Subcutaneous abdominal adipose tissue (tissue), 5 donors: ENCODE measurements at regions not wholly inside any gene's neighbourhood (a gene's known extent, or its start where the extent isn't known, plus 50 kb on each side); places are given as distances from the start of the nearest gene placed in this dataset.

Experiments
- H3K27ac ChIP-seq: one replicate; pipeline ENCODE4 v1.7.0; 2013; ENCODE audit warnings: low read depth, mild to moderate bottlenecking, inconsistent platforms, low read length, moderate library complexity
- H3K27me3 ChIP-seq, 5 donors: one replicate each; pipeline ENCODE4 v1.7.0; 2013; ENCODE audit warnings: low read length in 5 of 5, inconsistent platforms in 1 of 5; ENCODE audit not compliant: control insufficient read depth in 5 of 5, insufficient read depth in 4 of 5
- H3K36me3 ChIP-seq, 5 donors: one replicate each; pipeline ENCODE4 v1.7.0; 2013; ENCODE audit warnings: low read length in 5 of 5; ENCODE audit not compliant: control insufficient read depth in 5 of 5, insufficient read depth in 5 of 5
- H3K4me1 ChIP-seq, 5 donors: one replicate each; pipeline ENCODE4 v1.7.0; 2013; ENCODE audit warnings: low read length in 5 of 5, mild to moderate bottlenecking in 3 of 5, moderate library complexity in 1 of 5; ENCODE audit not compliant: control insufficient read depth in 5 of 5, insufficient read depth in 5 of 5
- H3K4me3 ChIP-seq, 5 donors: one replicate each; pipeline ENCODE4 v1.7.0; 2013; ENCODE audit warnings: low read length in 5 of 5, low read depth in 1 of 5
- H3K9ac ChIP-seq, 5 donors: one replicate each; pipeline ENCODE4 v1.7.0; 2013; ENCODE audit warnings: low read length in 5 of 5, mild to moderate bottlenecking in 4 of 5, moderate library complexity in 3 of 5
- H3K9me3 ChIP-seq, 5 donors: one replicate each; pipeline ENCODE4 v1.7.0; 2013; ENCODE audit warnings: low read length in 5 of 5; ENCODE audit not compliant: control insufficient read depth in 5 of 5
- donor health status: healthy.
- donor health status: healthy.
- donor health status: healthy.
- donor health status: healthy.
- donor health status: healthy.

GRCh38 chr6:44530910-44531234 is 143.4 kb downstream of the CDC5L start:
- peaks cover 0 to 14% (median 9%) of the 10 kb centered on the region in 5 donors for H3K27me3 ChIP-seq
- no peak overlapping the region for H3K27ac ChIP-seq
- H3K4me1 ChIP-seq: no peaks in the 10 kb centered on the region
- H3K4me3 ChIP-seq: no peak overlapping the region
- no peak overlapping the region for H3K9ac ChIP-seq
- H3K36me3 ChIP-seq: no peaks in the 10 kb centered on the region
- H3K9me3 ChIP-seq: no peaks in the 10 kb centered on the region

GRCh38 chr6:44531442-44532015 is 144.0 kb downstream of the CDC5L start:
- H3K27ac ChIP-seq: no peak overlapping the region

GRCh38 chr6:44533421-44533820 is 145.9 kb downstream of the CDC5L start:
- Histone ChIP-seq H3K4me1 (no peaks in the 10 kb centered on the region), H3K4me3 (no peak overlapping the region), H3K9me3 (no peaks in the 10 kb centered on the region), H3K27me3 (peaks cover 0 to 10% (median 6%) of the 10 kb centered on the region in 5 donors), H3K27ac (no peak overlapping the region), H3K36me3 (no peaks in the 10 kb centered on the region), H3K9ac (no peak overlapping the region)

More at GRCh38 chr6:44531442-44532015, 144.0 kb downstream of the CDC5L start:
- Histone ChIP-seq H3K36me3 (no peaks in the 10 kb centered on the region), H3K4me3 (no peak overlapping the region), H3K9ac (no peak overlapping the region), H3K9me3 (no peaks in the 10 kb centered on the region), H3K27me3 (peaks cover 0 to 14% (median 7%) of the 10 kb centered on the region in 5 donors), H3K4me1 (no peaks in the 10 kb centered on the region)

GRCh38 chr6:44534291-44534690 is 146.8 kb downstream of the CDC5L start:
- Histone ChIP-seq H3K9me3 (no peaks in the 10 kb centered on the region), H3K36me3 (no peaks in the 10 kb centered on the region), H3K27me3 (peaks cover 0 to 4% (median 0%) of the 10 kb centered on the region in 5 donors), H3K27ac (no peak overlapping the region), H3K4me3 (no peak overlapping the region), H3K9ac (no peak overlapping the region), H3K4me1 (no peaks in the 10 kb centered on the region)

GRCh38 chr6:44535446-44535845 is 147.9 kb downstream of the CDC5L start:
- no peak overlapping the region for H3K4me3 ChIP-seq
- H3K4me1 ChIP-seq: no peaks in the 10 kb centered on the region
- no peaks in the 10 kb centered on the region for H3K36me3 ChIP-seq
- no peak overlapping the region for H3K9ac ChIP-seq
- peaks cover 0 to 3% (median 0%) of the 10 kb centered on the region in 5 donors for H3K27me3 ChIP-seq
- no peaks in the 10 kb centered on the region for H3K9me3 ChIP-seq
- H3K27ac ChIP-seq: no peak overlapping the region

GRCh38 chr6:44535967-44536366 is 148.5 kb downstream of the CDC5L start:
- H3K9me3 ChIP-seq: no peaks in the 10 kb centered on the region
- H3K36me3 ChIP-seq: no peaks in the 10 kb centered on the region
- H3K27ac ChIP-seq: no peak overlapping the region
- no peak overlapping the region for H3K9ac ChIP-seq
- H3K4me1 ChIP-seq: no peaks in the 10 kb centered on the region
- no peaks in the 10 kb centered on the region for H3K27me3 ChIP-seq
- H3K4me3 ChIP-seq: no peak overlapping the region

GRCh38 chr6:44537306-44538049 is 150.0 kb downstream of the CDC5L start:
- Histone ChIP-seq H3K9ac (no peak overlapping the region), H3K27me3 (no peaks in the 10 kb centered on the region), H3K27ac (no peak overlapping the region), H3K4me1 (peaks cover 0 to 8% (median 4%) of the 10 kb centered on the region in 5 donors), H3K9me3 (no peaks in the 10 kb centered on the region), H3K36me3 (no peaks in the 10 kb centered on the region), H3K4me3 (no peak overlapping the region)

- Histone ChIP-seq H3K4me1 (peaks cover 0 to 15% (median 11%) of the 10 kb centered on the region in 5 donors), H3K27ac (no peak overlapping the region), H3K4me3 (no peak overlapping the region), H3K27me3 (no peaks in the 10 kb centered on the region), H3K9ac (no peak overlapping the region), H3K36me3 (no peaks in the 10 kb centered on the region), H3K9me3 (no peaks in the 10 kb centered on the region)
These were observed 150.8 kb downstream of the CDC5L start for GRCh38 chr6:44538131-44538806.

- Histone ChIP-seq H3K9me3 (no peaks in the 10 kb centered on the region), H3K27ac (no peak overlapping the region)
These were observed 151.3 kb downstream of the CDC5L start for GRCh38 chr6:44538807-44539201.

GRCh38 chr6:44539701-44540355 is 152.3 kb downstream of the CDC5L start:
- Histone ChIP-seq H3K36me3 (no peaks in the 10 kb centered on the region), H3K27me3 (no peaks in the 10 kb centered on the region), H3K9me3 (no peaks in the 10 kb centered on the region), H3K27ac (no peak overlapping the region), H3K4me3 (no peak overlapping the region), H3K4me1 (peaks cover 0 to 15% (median 11%) of the 10 kb centered on the region in 5 donors), H3K9ac (no peak overlapping the region)

More at GRCh38 chr6:44538807-44539201, 151.3 kb downstream of the CDC5L start:
- no peaks in the 10 kb centered on the region for H3K36me3 ChIP-seq
- no peak overlapping the region for H3K4me3 ChIP-seq
- no peaks in the 10 kb centered on the region for H3K27me3 ChIP-seq
- H3K9ac ChIP-seq: no peak overlapping the region
- peaks cover 0 to 15% (median 11%) of the 10 kb centered on the region in 5 donors for H3K4me1 ChIP-seq
